OCI-LY7 (cell line): ENCODE measurements at regions not wholly inside any gene's neighbourhood (a gene's known extent, or its start where the extent isn't known, plus 50 kb on each side); places are given as distances from the start of the nearest gene placed in this dataset.

Experiments used
- BruUV-seq: library from RNA; stranded (reverse); fragments of 400-500 nt; replicated peaks from 2 replicates; lab custom pipeline; 2021; lab: Mats Ljungman, UMichigan
- CTCF ChIA-PET: fragments of 300-600 bp; sonication (Branson Sonifier 250); formaldehyde crosslinking; loops from one replicate; lab custom pipeline; 2022; ENCODE audit warnings: antibody characterized with exemption; ENCODE audit not compliant: unreplicated experiment; lab: Charles Lee
- POLR2A ChIA-PET: fragments of 300-600 bp; sonication (Branson Sonifier 250); formaldehyde crosslinking; loops from one replicate; lab custom pipeline; 2022; ENCODE audit warnings: antibody characterized with exemption; lab: Charles Lee
- DNase-seq: peaks from one replicate; pipeline ENCODE4 v3.0.0-alpha.2; 2015; ENCODE audit warnings: low spot score
- H2AFZ ChIP-seq: fragments of 200-600 bp; sonication (generic), shearing (Covaris generic); 2 replicates; pipeline ENCODE4 v1.6.1; 2014; ENCODE audit warnings: mild to moderate bottlenecking, antibody characterized with exemption, low read length, moderate library complexity
- H3K27ac ChIP-seq: fragments of 200-600 bp; sonication (generic); 2 replicates; pipeline ENCODE4 v1.5.1; 2014; ENCODE audit warnings: mixed run types, low read depth, mild to moderate bottlenecking, moderate library complexity, low read length, inconsistent platforms; ENCODE audit not compliant: poor library complexity, severe bottlenecking
- H3K36me3 ChIP-seq: fragments of 200-600 bp; sonication (generic); 2 replicates; pipeline ENCODE4 v1.6.1; 2014; ENCODE audit warnings: mild to moderate bottlenecking, antibody characterized with exemption, low read length, moderate library complexity, mixed read lengths; ENCODE audit not compliant: insufficient read depth
- H3K4me1 ChIP-seq: fragments of 200-600 bp; sonication (generic); 2 replicates; pipeline ENCODE4 v1.5.1; 2014; ENCODE audit warnings: mild to moderate bottlenecking, low read length; ENCODE audit not compliant: insufficient read depth, poor library complexity, severe bottlenecking
- H3K4me2 ChIP-seq: fragments of 200-600 bp; sonication (generic); 2 replicates; pipeline ENCODE4 v1.6.1; 2014; ENCODE audit warnings: mild to moderate bottlenecking, low read length
- H3K4me3 ChIP-seq: fragments of 200-600 bp; sonication (generic); 2 replicates; pipeline ENCODE4 v1.5.1; 2014; ENCODE audit warnings: mild to moderate bottlenecking, low read depth, low read length; ENCODE audit not compliant: poor library complexity, severe bottlenecking
- H3K79me2 ChIP-seq: fragments of 200-600 bp; sonication (generic); 2 replicates; pipeline ENCODE4 v1.6.1; 2016; ENCODE audit warnings: low read depth, mild to moderate bottlenecking, low read length, moderate library complexity, mixed read lengths; ENCODE audit not compliant: insufficient read depth
- H3K9me2 ChIP-seq: fragments of 200-600 bp; sonication (generic); 2 replicates; pipeline ENCODE4 v1.6.1; 2016; ENCODE audit warnings: mild to moderate bottlenecking, low read length, mixed read lengths; ENCODE audit not compliant: insufficient read depth
- H3K9me3 ChIP-seq: fragments of 200-600 bp; sonication (generic); 2 replicates; pipeline ENCODE4 v1.6.1; 2014; ENCODE audit warnings: mild to moderate bottlenecking, mixed run types, low read length, mixed read lengths
- H4K20me1 ChIP-seq: fragments of 200-600 bp; sonication (generic); 2 replicates; pipeline ENCODE4 v1.6.1; 2014; ENCODE audit warnings: mild to moderate bottlenecking, antibody characterized with exemption, low read length, moderate library complexity, mixed read lengths; ENCODE audit not compliant: insufficient read depth
- EZH2phosphoT487 ChIP-seq: fragments of 200-600 bp; sonication (generic); IDR thresholded peaks from 2 replicates; pipeline ENCODE4 v1.6.1; 2018; ENCODE audit warnings: low read depth, borderline replicate concordance, mild to moderate bottlenecking, mixed run types, antibody characterized with exemption, low read length, moderate library complexity, mixed read lengths
- intact Hi-C: fragments of 100-400 bp; cut with micrococcal nuclease; formaldehyde crosslinking; loops from one replicate; pipeline ENCODE4 v1.10.0; 2022; ENCODE audit not compliant: unreplicated experiment
- TF ChIP-seq, protein P1 (sequence below): fragments of 200-600 bp; sonication (generic); conservative IDR thresholded peaks from 2 replicates; pipeline ENCODE4 v1.5.1; 2014; ENCODE audit warnings: mild to moderate bottlenecking, antibody characterized with exemption, low read length, moderate library complexity, mixed read lengths

DNA sequence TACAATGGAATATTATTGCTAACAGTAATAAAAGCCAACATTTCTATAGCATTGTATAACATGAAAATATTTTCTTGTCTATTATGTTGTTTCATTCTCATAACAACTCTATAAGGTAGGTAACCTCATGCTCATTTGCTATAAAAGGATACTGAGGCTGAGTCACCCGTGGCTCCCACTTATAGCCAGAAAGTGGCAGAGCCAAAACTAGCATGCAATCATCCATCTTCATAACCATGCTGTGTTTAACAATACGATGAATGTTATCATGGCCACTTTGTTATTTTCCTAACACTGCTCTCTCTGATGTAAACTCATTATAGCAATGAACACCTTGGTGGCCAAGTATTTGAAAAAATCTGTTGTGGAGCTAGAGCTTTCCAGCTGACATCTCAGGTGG lies 80.8 kb upstream of the JUN start:
- H3K9me2 ChIP-seq = no peaks in the 10 kb centered on the region
- H4K20me1 ChIP-seq = no peaks in the 10 kb centered on the region
- no peak overlapping the region for H3K4me2 ChIP-seq
- BruUV-seq = no TSS peak
- no peaks in the 10 kb centered on the region for H3K36me3 ChIP-seq
- DNase-seq = no peak
- no peak overlapping the region for H3K27ac ChIP-seq
- intact Hi-C loops = no loop called here
- H3K79me2 ChIP-seq = no peaks in the 10 kb centered on the region
- H3K4me1 ChIP-seq = no peaks in the 10 kb centered on the region
- no peak overlapping the region for H2AFZ ChIP-seq
- no peak overlapping the region for H3K4me3 ChIP-seq
- ChIA-PET POLR2A (no interaction called here), CTCF (no interaction called here)
- TF ChIP-seq, protein P1, sequence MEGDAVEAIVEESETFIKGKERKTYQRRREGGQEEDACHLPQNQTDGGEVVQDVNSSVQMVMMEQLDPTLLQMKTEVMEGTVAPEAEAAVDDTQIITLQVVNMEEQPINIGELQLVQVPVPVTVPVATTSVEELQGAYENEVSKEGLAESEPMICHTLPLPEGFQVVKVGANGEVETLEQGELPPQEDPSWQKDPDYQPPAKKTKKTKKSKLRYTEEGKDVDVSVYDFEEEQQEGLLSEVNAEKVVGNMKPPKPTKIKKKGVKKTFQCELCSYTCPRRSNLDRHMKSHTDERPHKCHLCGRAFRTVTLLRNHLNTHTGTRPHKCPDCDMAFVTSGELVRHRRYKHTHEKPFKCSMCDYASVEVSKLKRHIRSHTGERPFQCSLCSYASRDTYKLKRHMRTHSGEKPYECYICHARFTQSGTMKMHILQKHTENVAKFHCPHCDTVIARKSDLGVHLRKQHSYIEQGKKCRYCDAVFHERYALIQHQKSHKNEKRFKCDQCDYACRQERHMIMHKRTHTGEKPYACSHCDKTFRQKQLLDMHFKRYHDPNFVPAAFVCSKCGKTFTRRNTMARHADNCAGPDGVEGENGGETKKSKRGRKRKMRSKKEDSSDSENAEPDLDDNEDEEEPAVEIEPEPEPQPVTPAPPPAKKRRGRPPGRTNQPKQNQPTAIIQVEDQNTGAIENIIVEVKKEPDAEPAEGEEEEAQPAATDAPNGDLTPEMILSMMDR = no peak
- TF ChIP-seq EZH2phosphoT487 = no peak
- H3K9me3 ChIP-seq = no peaks in the 10 kb centered on the region

DNA sequence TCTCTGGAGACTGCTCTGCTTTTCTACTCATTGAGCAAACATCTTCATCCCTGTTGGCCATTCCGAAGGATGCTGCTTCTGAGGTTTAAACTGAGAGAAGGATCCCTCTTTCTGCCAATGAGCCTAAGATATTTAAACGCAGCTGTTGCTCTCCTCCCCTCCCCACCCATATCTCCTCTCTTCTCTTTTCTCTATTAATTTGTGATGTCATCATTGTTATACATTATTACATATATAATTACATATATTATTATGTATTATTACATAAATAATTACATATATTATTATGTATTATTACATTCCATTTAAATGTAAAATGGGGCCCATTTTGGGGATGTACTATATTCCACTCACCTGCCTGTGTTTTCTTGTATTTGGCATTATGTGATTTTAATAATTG lies 82.7 kb upstream of the JUN start:
- Histone ChIP-seq H2AFZ (no peak overlapping the region), H3K9me3 (no peaks in the 10 kb centered on the region), H3K4me2 (no peak overlapping the region), H3K36me3 (no peaks in the 10 kb centered on the region), H3K4me1 (no peaks in the 10 kb centered on the region), H3K79me2 (no peaks in the 10 kb centered on the region), H3K27ac (no peak overlapping the region), H4K20me1 (no peaks in the 10 kb centered on the region), H3K9me2 (no peaks in the 10 kb centered on the region), H3K4me3 (no peak overlapping the region)
- POLR2A ChIA-PET = no interaction called here
- intact Hi-C loops = no loop called here
- TF ChIP-seq, protein P1 = no peak
- no peak for TF ChIP-seq EZH2phosphoT487
- CTCF ChIA-PET = no interaction called here
- no TSS peak for BruUV-seq
- no peak for DNase-seq

DNA sequence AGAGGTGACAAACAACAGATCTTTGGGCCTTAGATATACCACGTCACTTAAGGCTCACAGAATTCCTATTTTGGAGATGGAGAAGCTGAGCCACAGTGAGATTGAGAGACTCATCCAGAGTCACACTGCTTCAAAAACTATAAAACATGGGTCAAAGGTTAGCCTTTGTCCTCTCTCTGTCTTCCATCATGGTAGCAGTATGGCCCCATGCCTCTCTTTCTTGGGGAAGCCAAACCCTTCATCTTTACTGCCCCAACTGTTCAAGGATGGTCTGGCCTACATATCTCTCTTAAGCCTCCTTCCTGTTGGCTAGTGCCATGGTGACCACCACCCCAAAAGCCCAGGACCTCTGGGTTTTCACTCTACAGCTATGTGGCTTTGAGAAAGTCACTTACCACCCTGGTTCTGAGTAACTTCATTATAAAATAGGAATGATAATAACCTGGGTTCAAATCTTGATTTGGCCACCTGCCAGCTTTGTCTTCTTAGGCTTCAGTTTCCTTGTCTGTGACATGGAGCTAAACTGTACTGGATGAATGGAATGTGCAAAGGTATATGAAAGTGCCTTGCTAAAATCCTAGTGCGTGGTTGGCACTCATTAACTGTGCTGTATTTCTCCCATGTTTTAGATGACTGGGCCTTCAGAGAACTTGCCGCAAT lies 85.9 kb upstream of the JUN start:
- DNase-seq = no peak
- Histone ChIP-seq H3K4me2 (no peak overlapping the region), H3K4me1 (no peaks in the 10 kb centered on the region), H4K20me1 (no peaks in the 10 kb centered on the region), H2AFZ (no peak overlapping the region), H3K27ac (no peak overlapping the region), H3K36me3 (no peaks in the 10 kb centered on the region), H3K79me2 (no peaks in the 10 kb centered on the region), H3K4me3 (no peak overlapping the region), H3K9me3 (no peaks in the 10 kb centered on the region), H3K9me2 (no peaks in the 10 kb centered on the region)
- intact Hi-C loops = no loop called here
- no peak for TF ChIP-seq EZH2phosphoT487
- TF ChIP-seq, protein P1 = no peak
- CTCF ChIA-PET = no interaction called here
- POLR2A ChIA-PET = no interaction called here
- BruUV-seq = no TSS peak
